DMS153 treated with DMSO at 0.1 percent for 48 hours (cell line): ENCODE measurements at regions not wholly inside any gene's neighbourhood (a gene's known extent, or its start where the extent isn't known, plus 50 kb on each side); places are given as distances from the start of the nearest gene placed in this dataset.

Source experiments
- DNase-seq: peaks from one replicate; lab custom pipeline; 2025; ENCODE audit not compliant: unreplicated experiment; lab: John Stamatoyannopoulos, UW

DNA sequence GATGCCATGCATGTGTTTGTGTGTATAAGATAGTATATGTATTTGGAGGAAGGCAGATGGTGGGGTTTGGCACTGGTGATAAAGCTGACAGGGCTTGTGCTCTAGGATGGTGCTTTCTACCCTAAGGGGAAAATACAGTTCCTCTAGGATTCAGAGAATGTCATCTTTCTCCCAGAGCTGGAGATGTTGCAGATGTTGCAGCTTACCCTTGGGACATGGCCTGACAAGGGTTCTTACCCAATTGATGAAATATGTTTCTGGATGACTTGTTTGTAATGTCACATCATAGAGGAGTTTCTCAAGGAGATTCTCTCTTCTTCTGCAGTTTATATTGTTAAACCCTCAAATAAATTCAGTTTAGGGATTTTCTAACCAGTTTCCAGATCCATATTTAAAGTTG lies 52.5 kb upstream of the PITX2 start:
- no peak for DNase-seq

DNA sequence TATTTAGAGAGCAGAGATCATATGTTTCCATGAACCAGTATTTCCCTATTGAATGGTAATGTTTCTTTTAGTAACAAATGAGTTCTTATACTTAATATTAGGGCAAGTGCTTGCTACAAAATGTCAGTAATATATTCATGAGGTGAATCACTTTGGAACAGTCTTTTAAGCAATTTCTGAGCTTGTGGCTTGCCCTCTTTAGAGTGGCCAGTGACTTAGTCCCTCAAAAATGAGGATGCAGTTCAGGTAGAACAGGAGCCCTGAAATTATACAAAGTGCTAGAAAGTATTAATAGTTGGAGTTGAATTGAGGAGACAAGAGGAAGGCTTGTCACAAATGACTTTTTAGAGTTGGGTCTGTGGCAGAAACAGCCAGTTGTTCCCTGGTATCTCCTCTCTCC lies 53.4 kb upstream of the PITX2 start:
- DNase-seq, result no peak

DNA sequence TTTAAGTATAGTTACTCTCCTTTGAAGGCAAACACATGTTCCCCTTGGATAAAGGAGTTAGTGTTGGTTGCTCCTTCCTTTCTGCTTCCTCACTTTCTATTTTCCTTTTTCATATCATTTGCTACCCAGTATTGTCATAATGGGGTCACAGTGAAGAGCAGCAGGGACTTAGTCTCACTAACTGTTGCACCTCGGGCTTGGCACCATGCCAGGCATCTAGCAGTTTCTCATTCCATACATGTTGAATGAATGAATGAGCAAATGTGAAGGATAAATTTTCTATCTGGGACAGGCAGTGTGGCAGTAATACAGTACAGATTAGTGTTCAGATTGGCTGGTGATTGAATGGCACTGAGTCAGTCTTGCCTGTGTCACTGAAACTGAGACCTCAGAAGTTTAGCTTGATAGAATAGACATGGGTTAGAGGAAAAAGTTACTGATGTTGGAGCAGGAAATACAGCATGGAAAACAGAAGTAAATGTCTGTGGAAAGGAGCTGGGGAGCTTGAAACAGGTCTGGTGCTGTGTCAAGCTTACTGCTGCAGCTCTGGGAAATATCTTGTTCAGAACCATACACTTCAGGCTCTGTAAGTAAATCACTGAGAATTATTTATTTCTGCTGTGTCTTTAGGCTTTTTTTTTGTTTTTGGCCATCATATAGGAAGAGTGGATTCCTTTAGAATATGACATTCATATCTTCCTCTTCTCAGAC lies 55.8 kb upstream of the PITX2 start:
- no peak for DNase-seq

DNA sequence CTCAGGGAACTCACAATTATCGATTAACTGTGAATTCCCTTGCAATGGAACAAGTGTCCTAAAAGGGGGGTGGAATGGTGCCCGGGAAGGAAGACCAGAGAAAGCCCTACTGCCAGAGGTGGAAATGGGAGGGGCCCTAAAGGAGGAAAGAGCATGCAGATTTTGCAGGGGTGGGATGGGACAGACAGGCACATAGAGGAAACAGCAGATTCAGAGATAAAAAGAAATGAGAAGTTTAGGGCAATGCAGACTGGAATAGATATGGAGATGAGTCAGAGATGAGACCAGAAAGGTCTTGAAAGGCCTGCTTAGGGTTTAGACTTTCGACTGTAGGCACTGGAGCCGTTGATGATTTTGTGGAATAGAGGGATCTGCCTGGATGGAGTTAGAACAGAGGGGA lies 57.4 kb upstream of the PITX2 start:
- DNase-seq, result no peak

DNA sequence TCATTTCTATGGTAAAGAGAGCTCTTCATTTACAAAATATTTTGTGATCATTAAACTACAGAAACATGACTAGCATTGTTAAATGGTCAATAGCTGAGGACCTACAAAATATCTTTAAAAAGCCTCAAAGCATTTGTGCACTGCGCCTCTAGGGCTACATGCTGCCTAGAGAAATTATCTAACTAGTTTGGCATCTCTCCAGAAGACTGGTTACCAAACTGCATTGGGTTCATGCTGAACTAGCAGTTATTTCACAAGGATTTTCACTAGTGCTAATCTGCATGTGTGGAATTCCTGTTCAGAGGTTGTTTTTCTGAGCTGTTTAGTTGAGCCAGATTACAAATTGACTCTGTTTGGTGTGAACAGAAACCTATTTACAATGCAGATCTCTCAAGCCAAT lies 58.5 kb upstream of the PITX2 start:
- no peak for DNase-seq

DNA sequence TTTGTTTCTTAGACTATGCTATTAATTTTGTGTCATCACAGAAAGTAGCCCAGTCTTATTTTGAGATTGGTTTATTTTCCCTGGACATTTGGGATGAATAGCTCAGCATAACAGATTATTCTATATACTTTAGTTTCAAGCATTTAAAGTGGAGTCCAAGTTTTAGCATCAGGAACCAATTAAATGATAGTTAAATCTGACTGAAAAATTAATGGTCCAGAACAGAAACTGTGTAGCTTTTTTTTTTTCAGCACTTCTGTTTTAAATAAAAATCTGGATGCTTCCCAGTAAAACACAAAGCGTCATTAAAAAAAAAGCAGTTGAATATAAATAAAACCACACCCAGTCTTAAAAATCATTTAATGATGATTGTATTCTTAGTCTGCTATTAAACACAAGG lies 59.4 kb upstream of the PITX2 start:
- DNase-seq, result no peak

DNA sequence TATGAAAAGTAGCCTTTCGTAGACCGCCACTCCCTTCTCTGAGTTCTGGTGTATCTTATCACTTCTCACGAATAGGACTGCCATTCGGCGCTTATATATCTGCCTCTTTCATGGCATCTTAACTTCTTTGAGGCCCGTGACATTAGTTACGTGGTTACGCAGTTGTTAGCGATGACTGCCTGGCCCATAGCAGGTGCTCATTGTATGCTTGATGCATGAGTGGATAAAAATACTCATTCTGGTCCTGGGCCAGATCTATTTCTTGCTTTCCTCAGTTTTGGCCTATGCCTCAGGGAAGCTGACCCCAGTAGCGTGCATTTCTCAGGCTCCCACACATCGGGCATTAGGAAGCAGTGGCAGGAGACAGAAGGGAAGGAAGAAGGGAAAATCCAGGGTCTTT lies 60.7 kb upstream of the PITX2 start:
- no peak for DNase-seq

DNA sequence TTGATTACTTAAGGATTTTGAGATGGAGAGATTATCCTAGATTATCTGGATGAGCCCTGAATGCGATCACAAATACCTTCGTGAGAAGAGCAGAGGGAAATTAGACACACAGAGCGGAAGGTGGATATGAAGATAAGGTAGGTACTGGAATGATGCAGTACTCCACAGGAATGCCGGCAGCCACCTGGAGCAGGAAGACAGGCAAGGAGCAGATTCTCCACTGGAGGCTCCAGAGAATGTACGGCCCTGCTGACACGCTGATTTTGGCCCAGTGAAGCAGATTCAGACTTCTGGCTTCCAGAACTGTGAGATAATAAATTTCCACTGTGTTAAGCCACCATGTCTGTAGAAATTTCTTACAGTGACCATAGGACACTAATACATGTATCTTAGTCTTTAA lies 79.4 kb upstream of the PITX2 start:
- no peak for DNase-seq

DNA sequence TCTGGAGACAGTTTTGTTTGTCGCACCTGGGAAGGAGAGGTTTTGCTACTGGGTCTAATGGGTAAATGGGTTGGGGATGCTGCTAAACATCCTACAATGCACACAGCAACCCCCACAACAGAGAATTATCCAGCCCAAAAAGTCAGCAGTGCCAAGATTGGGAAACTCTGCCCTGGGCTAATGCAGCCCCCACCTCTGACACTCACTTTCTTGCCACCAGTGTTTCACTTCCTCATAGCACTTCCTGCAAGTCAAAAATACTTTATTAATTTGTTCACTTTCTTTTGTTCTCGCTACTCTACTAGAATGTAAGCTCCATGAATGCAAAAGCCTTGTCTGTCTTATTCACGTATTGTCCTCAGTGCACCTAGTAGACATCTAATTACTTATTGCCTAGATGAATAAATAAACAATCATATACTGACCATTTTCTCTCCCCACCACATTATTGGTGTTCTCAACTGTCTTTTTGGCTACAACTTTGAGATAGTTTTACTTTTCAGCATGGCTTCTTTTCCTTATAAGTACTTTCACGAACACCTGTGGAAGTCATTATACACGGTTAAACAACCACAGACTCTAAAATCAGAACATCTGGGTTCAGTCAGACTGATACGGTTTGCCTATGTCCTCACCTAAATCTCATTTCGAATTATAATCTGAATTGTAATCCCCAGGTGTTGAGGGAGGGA lies 82.0 kb upstream of the PITX2 start:
- no peak for DNase-seq

DNA sequence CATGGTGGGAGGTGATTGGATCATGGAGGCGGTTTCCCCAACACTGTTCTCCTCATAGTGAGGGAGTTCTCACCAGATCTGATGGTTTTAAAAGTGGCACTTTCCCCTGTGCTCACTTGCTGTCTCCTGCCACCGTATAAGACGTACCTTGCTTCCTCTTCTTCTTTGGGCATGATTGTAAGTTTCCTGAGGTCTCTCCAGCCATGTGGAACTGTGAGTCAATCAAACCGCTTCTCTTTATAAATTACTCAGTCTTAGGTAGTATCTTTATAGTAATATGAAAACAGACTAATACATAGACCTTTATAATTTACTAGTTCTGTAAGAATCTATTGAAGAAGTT lies 82.5 kb upstream of the PITX2 start:
- DNase-seq, result no peak

DNA sequence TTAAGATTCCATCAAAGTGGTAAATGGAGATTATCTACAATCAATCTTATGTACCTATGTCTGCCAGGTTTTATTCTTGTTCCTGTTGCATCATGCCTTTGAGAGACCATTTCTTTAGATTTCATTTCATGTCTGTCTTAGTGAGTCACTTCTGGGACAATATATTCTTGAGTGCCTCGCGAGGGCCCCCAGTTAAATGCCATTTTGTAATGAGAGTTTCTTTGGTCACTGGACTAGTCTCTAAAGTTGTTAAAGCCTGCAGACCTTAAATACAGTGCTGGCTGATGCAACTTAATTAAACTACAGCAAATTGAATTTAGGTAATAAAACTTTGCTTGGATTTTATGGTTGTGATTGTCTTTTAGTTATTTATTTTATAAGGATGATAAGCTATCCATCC lies 87.2 kb upstream of the PITX2 start:
- no peak for DNase-seq

DNA sequence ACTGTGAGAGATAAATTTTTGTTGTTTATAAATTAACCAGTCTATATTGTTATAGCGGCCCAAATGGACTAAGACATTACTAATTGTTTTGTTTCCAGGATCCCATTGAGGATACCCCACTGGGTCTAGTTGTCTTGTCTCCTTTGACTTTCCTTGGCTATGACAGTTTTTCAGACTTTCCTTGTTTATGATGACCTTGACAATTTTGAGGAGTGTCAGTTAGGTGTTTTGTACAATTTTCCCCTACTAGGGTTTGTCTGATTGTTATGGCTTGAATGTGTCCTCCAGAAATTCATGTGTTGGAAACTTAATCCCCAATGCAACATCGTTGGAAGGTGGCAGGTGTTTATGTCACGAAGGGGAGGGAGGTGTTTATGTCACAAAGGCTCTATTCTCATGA lies 89.6 kb upstream of the PITX2 start:
- no peak for DNase-seq

DNA sequence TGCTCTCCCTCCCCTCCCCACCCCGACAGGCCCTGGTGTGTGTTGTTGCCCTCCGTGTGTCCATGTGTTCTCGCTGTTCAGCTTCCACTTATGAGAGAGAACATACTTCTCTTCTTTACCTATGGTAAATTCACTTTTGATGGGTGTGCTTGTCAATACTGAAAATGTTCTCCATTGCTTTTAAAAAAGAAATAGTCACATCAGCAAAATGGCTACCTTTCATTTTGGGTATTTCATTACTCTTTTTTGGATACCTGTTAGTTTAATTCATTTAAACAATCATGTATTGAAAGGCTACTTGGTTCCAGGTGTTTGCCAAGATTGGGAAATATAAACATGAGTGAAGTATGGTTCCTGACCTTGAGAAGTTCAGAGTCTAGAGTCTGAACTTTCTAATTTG lies 107.4 kb upstream of the PITX2 start:
- no peak for DNase-seq

DNA sequence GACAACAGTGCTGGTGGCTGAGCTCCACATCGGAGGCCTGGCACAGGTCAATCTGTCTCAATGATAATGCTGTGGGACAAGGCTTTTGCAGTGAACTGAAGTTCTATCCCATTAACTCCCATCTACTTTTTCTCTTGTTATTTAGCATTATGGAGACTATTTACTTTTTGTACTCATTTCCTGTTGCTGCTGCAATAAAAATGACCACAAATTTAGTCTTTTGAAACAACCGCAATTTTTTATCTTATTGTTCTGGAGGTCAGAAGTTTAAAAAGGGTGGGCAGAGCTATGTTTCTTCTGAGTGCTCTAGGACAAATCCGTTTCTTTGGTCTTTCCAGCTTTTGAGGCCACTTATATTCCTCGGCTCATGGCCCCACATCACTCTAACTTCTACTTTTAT lies 111.0 kb upstream of the PITX2 start:
- DNase-seq, result no peak

DNA sequence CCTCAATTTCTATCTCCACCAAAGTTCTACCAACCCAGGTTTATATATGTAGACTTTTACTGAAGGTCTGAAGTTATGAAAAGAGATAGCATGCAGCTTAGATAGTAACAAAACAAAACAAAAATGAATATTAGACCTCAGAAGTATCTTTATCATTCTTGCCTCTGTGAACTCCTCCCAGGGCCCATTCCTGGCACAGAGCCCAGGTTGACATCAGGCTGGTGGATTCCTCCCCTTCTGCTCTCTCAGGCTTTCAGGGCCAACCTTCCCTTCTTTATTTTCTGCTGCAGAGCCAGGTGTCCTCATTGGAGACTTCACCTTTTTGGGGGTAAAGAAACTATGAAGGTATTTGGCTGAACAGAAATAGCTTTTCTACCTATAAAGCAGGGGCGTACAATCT lies 112.8 kb upstream of the PITX2 start:
- DNase-seq, result no peak

DNA sequence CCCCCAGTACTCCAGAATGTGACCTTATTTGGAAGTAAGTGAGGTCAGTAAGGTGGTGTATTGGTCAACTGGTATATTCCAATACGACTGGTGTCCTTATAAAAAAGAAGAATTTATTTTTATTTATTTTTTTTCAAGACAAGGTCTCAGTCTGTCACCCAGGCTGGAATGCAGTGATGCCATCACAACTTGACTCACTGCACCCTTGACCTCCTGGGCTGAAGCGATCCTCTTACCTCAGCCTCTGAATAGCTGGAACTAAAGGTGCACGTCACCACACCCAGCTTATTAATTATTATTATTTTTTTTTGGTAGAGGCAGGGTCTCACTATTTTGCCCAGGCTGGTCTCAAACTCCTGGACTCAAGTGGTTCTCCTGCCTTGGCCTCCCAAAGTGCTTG lies 115.1 kb upstream of the PITX2 start:
- no peak for DNase-seq

DNA sequence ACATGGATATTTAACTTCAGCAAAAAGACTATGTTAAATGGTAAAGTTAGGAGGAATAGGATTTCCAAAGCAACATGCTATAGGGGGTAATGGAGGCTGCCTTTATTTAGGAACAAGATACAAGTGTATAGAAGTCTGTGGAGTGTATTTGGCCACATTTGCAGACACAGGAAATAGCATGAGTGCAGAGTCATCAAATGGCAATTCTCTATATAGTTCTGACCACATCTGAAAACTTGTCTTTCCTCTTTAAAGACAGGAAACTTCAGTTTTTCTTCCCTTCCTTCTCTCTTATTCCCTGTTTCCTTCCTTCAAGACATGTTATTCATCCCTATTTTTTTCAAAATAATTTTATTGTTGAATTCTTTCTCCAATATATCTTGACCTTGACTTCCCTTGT lies 119.3 kb upstream of the PITX2 start:
- DNase-seq, result no peak

DNA sequence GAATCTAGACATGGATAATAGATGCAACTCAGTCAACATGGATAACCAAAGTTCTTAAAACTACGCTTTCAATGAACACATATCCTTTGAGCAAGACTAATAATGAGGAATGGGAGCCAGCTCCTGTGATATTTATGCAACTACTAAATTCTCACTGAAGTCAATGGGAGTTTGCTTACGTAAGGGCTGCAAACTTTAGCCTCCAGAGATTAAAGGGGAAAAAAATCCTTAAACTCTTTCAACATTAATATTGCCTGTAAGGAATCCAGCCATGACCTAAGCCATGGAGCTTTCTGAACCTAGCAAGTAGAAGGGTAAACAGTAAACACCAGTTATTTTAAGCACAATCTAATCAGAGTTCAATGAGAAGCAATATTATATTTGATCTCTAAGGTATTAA lies 125.2 kb upstream of the PITX2 start:
- DNase-seq, result no peak

DNA sequence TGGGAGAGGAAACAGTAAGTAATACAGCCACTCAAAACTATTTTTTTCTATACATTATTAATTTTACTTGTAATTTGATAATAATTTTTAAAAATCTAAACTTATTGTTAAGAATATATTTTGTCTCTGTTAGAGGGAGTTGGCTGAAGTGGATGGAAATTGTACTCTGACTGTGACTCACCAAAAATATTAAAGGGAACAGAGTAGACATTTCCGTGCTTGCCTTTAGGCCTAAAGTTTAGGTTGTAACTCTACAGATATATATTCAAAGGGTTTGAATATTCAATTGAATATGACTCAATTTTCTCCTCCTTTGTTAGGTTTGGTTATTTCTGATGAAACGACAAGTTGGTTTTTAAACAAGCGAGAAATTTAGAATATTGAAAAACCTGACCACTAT lies 128.3 kb upstream of the PITX2 start:
- no peak for DNase-seq

DNA sequence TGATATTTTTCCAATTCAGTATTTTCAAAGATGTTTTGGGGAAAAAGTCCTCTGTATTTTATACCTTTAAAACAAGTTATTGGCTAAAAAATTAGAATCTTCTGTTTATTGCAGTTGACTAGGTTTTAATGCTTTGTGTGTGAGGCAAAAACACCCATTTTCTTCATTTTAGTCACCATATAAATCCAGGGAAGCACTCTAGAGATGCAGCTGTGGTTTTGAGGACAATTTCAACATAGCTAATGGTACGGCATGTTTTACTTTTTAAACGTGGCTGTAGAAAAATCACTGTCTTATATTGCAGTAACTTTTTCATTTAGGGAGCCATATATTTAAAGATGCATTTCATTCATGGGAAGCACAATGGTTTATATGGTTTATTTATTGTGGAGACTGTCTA lies 129.1 kb upstream of the PITX2 start:
- DNase-seq, result no peak

DNA sequence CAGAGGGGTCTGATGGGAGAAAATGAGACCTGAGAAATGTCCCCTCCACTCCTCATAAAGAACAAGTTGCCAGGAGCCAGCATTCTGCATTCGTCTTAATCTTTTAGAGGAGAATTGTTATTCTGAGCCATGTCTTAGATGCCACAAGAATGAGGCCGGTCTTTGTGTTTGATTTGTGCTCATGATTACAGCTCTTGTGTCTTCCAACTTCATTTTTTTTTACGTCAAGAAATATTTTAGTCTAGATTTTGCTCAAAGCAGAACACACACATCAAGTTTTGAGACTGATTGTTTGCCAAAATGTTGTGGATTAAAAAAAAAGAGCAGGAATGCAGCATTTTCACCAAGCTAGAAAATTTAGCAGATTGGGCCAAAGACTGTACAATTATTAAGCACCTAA lies 130.6 kb upstream of the PITX2 start:
- DNase-seq, result no peak

DNA sequence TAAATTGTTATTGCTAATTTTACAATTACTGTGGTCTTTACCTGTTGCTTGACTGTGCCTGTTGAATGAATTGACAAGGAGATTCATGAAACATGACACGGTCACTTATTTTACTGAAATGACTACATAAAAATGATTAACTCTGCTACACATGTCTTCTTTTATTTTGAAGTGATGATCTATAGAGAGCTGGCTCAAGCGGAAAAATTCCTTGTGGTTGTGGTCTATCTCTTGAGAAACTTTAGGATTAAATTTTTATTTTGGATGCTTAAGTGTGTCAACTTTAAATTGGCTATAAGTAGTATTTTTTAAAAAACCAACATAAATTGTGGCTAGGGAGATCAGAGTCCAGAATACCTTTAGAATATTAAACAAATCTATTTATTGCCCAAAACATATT lies 131.8 kb upstream of the PITX2 start:
- DNase-seq, result no peak

DNA sequence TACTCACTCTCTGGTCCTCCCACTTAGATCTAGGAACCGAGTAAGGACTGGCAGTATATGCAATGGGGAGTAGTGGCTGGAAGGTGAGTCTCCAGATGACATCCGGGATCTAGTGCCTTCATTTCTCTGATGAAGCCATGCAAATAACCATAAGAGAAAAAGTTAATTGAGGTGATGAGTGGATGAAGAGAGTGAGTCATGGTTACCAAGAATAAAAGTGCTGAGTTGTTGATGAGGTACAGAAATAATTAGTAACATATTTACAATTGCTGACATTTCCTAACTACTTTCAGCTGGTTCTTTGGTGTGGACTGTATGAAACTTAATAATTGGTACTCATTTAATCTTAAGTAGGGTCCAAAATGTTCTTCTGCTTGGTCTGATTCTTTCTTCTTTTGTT lies 146.7 kb upstream of the PITX2 start:
- no peak for DNase-seq
